ENCODE measurements at regions not wholly inside any gene's neighbourhood (a gene's known extent, or its start where the extent isn't known, plus 50 kb on each side); places are given as distances from the start of the nearest gene placed in this dataset.
"Not testable (repeated sequence)": the region's sequence is repeated elsewhere in the genome, so short reads cannot be mapped to it uniquely, and the experiment has no call there.

- DNase-seq (ENCODE audit: low spot score): no peak
- in situ Hi-C loops (cut with MboI; ENCODE audit: low pct_unique_long_range_greater_than_20kb, low sequenced_read_pairs, unreplicated experiment): no loop called here
- no peak for TF ChIP-seq CTCF (IDR thresholded peaks at IDR 0.05; ENCODE audit: extremely low read depth, insufficient read depth, missing control alignments)
These were observed 417.1 kb downstream of the BCKDHB start for GRCh38 chr6:80523531-80523997.

GRCh38 chr6:80523010-80523409 is 416.5 kb downstream of the BCKDHB start:
- DNase-seq (ENCODE audit: low spot score): no peak
- no peak for TF ChIP-seq CTCF (IDR thresholded peaks at IDR 0.05; ENCODE audit: extremely low read depth, insufficient read depth, missing control alignments)
- in situ Hi-C loops (cut with MboI; ENCODE audit: low pct_unique_long_range_greater_than_20kb, low sequenced_read_pairs, unreplicated experiment): no loop called here

- DNase-seq (ENCODE audit: low spot score): no peak
- no peak for TF ChIP-seq CTCF (IDR thresholded peaks at IDR 0.05; ENCODE audit: extremely low read depth, insufficient read depth, missing control alignments)
- in situ Hi-C loops (cut with MboI; ENCODE audit: low pct_unique_long_range_greater_than_20kb, low sequenced_read_pairs, unreplicated experiment): no loop called here
These were observed 416.1 kb downstream of the BCKDHB start for GRCh38 chr6:80522576-80522975.

GRCh38 chr6:80519811-80520594 is 413.5 kb downstream of the BCKDHB start:
- TF ChIP-seq CTCF (IDR thresholded peaks at IDR 0.05; ENCODE audit: extremely low read depth, insufficient read depth, missing control alignments): no peak
- in situ Hi-C loops (cut with MboI; ENCODE audit: low pct_unique_long_range_greater_than_20kb, low sequenced_read_pairs, unreplicated experiment): no loop called here
- DNase-seq (ENCODE audit: low spot score): no peak

GRCh38 chr6:80517525-80517924 is 411.1 kb downstream of the BCKDHB start:
- TF ChIP-seq CTCF (IDR thresholded peaks at IDR 0.05; ENCODE audit: extremely low read depth, insufficient read depth, missing control alignments): no peak
- in situ Hi-C loops (cut with MboI; ENCODE audit: low pct_unique_long_range_greater_than_20kb, low sequenced_read_pairs, unreplicated experiment): no loop called here
- DNase-seq (ENCODE audit: low spot score): no peak

GRCh38 chr6:80510521-80510920 is 404.1 kb downstream of the BCKDHB start:
- DNase-seq (ENCODE audit: low spot score); in situ Hi-C loops (cut with MboI; ENCODE audit: low pct_unique_long_range_greater_than_20kb, low sequenced_read_pairs, unreplicated experiment): not testable (repeated sequence)

GRCh38 chr6:80508885-80509630 is 402.6 kb downstream of the BCKDHB start:
- no peak for DNase-seq (ENCODE audit: low spot score)
- in situ Hi-C loops (cut with MboI; ENCODE audit: low pct_unique_long_range_greater_than_20kb, low sequenced_read_pairs, unreplicated experiment): no loop called here
- no peak for TF ChIP-seq CTCF (IDR thresholded peaks at IDR 0.05; ENCODE audit: extremely low read depth, insufficient read depth, missing control alignments)

All from GM13977 (cell line).